SK-N-SH treated with all-trans-retinoic acid at 6 μM for 48 hours (cell line): ENCODE measurements at regions not wholly inside any gene's neighbourhood (a gene's known extent, or its start where the extent isn't known, plus 50 kb on each side); places are given as distances from the start of the nearest gene placed in this dataset.

Experiments
- ATAC-seq: fragments of 200-7000 bp; cut with Tn5 transposase; 3 replicates; pipeline ENCODE4 v1.9.1; 2020; ENCODE audit warnings: mild to moderate bottlenecking, moderate library complexity
- CREB5 ChIP-seq: fragments of 250-450 bp; sonication (Bioruptor Pico); IDR thresholded peaks from 2 replicates; pipeline ENCODE4 v1.5.1; 2020; ENCODE audit warnings: low read depth, mild to moderate bottlenecking, moderate library complexity
- CSDC2 ChIP-seq: fragments of 250-450 bp; sonication (Bioruptor Pico); IDR thresholded peaks from 2 replicates; pipeline ENCODE4 v1.5.0; 2020; ENCODE audit warnings: mild to moderate bottlenecking, moderate library complexity
- ESRRG ChIP-seq: fragments of 250-450 bp; sonication (Bioruptor Pico); IDR thresholded peaks from 2 replicates; pipeline ENCODE4 v1.6.1; 2021; ENCODE audit warnings: mild to moderate bottlenecking
- GLIS3 ChIP-seq: fragments of 250-450 bp; sonication (Bioruptor Pico); IDR thresholded peaks from 2 replicates; pipeline ENCODE4 v1.5.0; 2020; ENCODE audit warnings: mild to moderate bottlenecking, moderate library complexity
- ISL1 ChIP-seq: fragments of 250-450 bp; sonication (Bioruptor Pico); IDR thresholded peaks from 2 replicates; pipeline ENCODE4 v2.1.2; 2022; ENCODE audit warnings: mild to moderate bottlenecking, moderate library complexity
- OSR1 ChIP-seq: fragments of 250-450 bp; sonication (Bioruptor Pico); IDR thresholded peaks from 2 replicates; pipeline ENCODE4 v1.8.0; 2022; ENCODE audit warnings: moderate library complexity, mild to moderate bottlenecking, inconsistent platforms
- RARB ChIP-seq: fragments of 250-450 bp; sonication (Bioruptor Pico); IDR thresholded peaks from 2 replicates; pipeline ENCODE4 v1.8.0; 2021; ENCODE audit warnings: mild to moderate bottlenecking, moderate library complexity
- SNAI2 ChIP-seq: fragments of 250-450 bp; sonication (Bioruptor Pico); IDR thresholded peaks from 2 replicates; pipeline ENCODE4 v1.5.0; 2020; ENCODE audit warnings: mild to moderate bottlenecking, moderate library complexity
- TCF4 ChIP-seq: fragments of 250-450 bp; sonication (Bioruptor Pico); IDR thresholded peaks from 2 replicates; pipeline ENCODE4 v1.8.0; 2021; ENCODE audit warnings: mild to moderate bottlenecking, moderate library complexity, borderline replicate concordance
- ZC3H10 ChIP-seq: fragments of 250-450 bp; sonication (Bioruptor Pico); IDR thresholded peaks from 2 replicates; pipeline ENCODE4 v1.5.1; 2021; ENCODE audit warnings: mild to moderate bottlenecking, moderate library complexity
- ZFP3 ChIP-seq: fragments of 250-450 bp; sonication (Bioruptor Pico); IDR thresholded peaks from 2 replicates; pipeline ENCODE4 v1.5.0; 2020; ENCODE audit warnings: mild to moderate bottlenecking, moderate library complexity
- ZFP30 ChIP-seq: fragments of 450-650 bp; formaldehyde crosslinking; IDR thresholded peaks from 2 replicates; pipeline ENCODE4 v1.5.0; 2022; ENCODE audit warnings: mild to moderate bottlenecking, moderate library complexity
- ZNF565 ChIP-seq: fragments of 450-650 bp; formaldehyde crosslinking; conservative IDR thresholded peaks from 2 replicates; pipeline ENCODE4 v1.5.0; 2020; ENCODE audit warnings: low read depth, mild to moderate bottlenecking, moderate library complexity
- ZNF70 ChIP-seq: fragments of 450-650 bp; formaldehyde crosslinking; IDR thresholded peaks from 2 replicates; pipeline ENCODE4 v1.5.0; 2020; ENCODE audit warnings: mild to moderate bottlenecking, moderate library complexity
- ZNF8 ChIP-seq: fragments of 450-650 bp; formaldehyde crosslinking; IDR thresholded peaks from 2 replicates; pipeline ENCODE4 v1.5.0; 2020; ENCODE audit warnings: mild to moderate bottlenecking, moderate library complexity
- TF ChIP-seq, protein P1 (sequence below): fragments of 250-450 bp; sonication (Bioruptor Pico); IDR thresholded peaks from 2 replicates; pipeline ENCODE4 v1.5.0; 2020; ENCODE audit warnings: mild to moderate bottlenecking, moderate library complexity

DNA sequence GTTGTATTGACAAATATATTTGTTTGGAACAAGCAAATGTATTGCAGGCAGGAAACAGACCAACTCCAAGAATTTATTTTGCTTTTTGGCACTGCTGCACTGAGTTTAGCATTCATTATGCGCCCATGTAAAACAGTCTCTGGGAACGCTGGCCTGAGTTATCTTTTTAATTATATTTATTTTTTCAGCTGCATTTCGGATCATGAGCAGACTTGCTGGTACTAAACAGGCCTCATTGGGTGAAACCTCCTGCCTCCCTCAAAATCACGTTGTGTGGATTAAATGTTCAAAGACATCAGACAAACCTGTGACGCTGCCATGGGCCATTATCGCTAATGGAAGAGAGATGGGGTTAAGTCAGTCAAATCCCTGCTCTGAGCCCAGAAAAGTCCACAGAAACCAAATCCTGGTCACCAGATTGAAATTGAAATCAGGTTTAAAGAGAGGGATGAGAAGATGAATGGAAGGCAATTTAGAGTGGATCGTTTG is 511.1 kb upstream of the PROK2 start (continued):
- TF ChIP-seq, protein P1, sequence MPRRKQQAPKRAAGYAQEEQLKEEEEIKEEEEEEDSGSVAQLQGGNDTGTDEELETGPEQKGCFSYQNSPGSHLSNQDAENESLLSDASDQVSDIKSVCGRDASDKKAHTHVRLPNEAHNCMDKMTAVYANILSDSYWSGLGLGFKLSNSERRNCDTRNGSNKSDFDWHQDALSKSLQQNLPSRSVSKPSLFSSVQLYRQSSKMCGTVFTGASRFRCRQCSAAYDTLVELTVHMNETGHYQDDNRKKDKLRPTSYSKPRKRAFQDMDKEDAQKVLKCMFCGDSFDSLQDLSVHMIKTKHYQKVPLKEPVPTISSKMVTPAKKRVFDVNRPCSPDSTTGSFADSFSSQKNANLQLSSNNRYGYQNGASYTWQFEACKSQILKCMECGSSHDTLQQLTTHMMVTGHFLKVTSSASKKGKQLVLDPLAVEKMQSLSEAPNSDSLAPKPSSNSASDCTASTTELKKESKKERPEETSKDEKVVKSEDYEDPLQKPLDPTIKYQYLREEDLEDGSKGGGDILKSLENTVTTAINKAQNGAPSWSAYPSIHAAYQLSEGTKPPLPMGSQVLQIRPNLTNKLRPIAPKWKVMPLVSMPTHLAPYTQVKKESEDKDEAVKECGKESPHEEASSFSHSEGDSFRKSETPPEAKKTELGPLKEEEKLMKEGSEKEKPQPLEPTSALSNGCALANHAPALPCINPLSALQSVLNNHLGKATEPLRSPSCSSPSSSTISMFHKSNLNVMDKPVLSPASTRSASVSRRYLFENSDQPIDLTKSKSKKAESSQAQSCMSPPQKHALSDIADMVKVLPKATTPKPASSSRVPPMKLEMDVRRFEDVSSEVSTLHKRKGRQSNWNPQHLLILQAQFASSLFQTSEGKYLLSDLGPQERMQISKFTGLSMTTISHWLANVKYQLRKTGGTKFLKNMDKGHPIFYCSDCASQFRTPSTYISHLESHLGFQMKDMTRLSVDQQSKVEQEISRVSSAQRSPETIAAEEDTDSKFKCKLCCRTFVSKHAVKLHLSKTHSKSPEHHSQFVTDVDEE, result peak; percentile 67

- TF ChIP-seq CSDC2 (CRISPR knock-in tag), result no peak
- no peak for TF ChIP-seq ZNF565 (CRISPR knock-in tag)
- TF ChIP-seq ZC3H10 (CRISPR knock-in tag), result no peak
- TF ChIP-seq ZNF70 (CRISPR knock-in tag), result no peak
- no peak for TF ChIP-seq ESRRG (CRISPR knock-in tag)
- TF ChIP-seq SNAI2 (CRISPR knock-in tag), result no peak
- no peak for TF ChIP-seq ZNF8 (CRISPR knock-in tag)
- no peak for TF ChIP-seq CREB5 (CRISPR knock-in tag)
- TF ChIP-seq ISL1 (CRISPR knock-in tag), result no peak
- no peak for TF ChIP-seq GLIS3 (CRISPR knock-in tag)
- ATAC-seq, result no peak; the same call in 2 of the 3 replicates
Measured at GRCh38 chr3:72295276-72295961, 510.5 kb upstream of the PROK2 start.

GRCh38 chr3:72290859-72291638 is 506.1 kb upstream of the PROK2 start:
- TF ChIP-seq, protein P1, result no peak
- TF ChIP-seq TCF4 (no peak), GLIS3 (CRISPR knock-in tag) (no peak), RARB (CRISPR knock-in tag) (no peak), OSR1 (CRISPR knock-in tag) (no peak), CREB5 (CRISPR knock-in tag) (no peak), ISL1 (CRISPR knock-in tag) (no peak), ZNF565 (CRISPR knock-in tag) (no peak), ZFP30 (CRISPR knock-in tag) (no peak), ESRRG (CRISPR knock-in tag) (no peak), ZFP3 (no peak)
- TF ChIP-seq, all 23 proteins: peak for 0
- ATAC-seq, result no peak

DNA sequence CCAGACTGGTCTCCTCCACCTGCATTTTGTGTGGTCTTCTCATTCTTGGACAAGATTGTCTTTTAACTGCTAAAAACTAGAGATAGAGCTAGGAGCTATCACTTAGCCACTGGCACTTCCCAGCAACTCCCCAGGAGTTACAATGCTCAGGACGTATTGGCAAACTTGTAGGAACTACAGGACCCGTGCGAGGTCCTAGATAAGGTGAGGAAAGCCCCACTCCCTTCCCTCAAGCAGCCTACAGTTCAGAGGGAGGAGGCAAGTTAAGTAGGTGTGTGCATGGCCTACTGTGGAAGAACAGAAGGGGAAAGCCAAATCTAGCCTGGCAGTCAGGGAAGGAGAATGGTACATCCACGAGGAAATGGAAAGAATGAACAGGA is 504.7 kb upstream of the PROK2 start:
- no peak for ATAC-seq
- TF ChIP-seq, protein P1, result no peak
